Keratinocyte (primary cell): ENCODE measurements at regions not wholly inside any gene's neighbourhood (a gene's known extent, or its start where the extent isn't known, plus 50 kb on each side); places are given as distances from the start of the nearest gene placed in this dataset.

Experiments
- CTCF ChIP-seq, 3 experiments: IDR thresholded peaks in 1 of 3; conservative IDR thresholded peaks in 1 of 3; optimal IDR thresholded peaks in 1 of 3; 2 replicates in 2 of 3; 3 replicates in 1 of 3; pipeline versions ENCODE3 to v1.5.1; 2011; ENCODE audit warnings: low read length in 3 of 3, mild to moderate bottlenecking in 3 of 3, moderate library complexity in 2 of 3, control low read depth in 1 of 3, inconsistent platforms in 1 of 3; ENCODE audit not compliant: insufficient read depth in 2 of 3; ENCODE audit errors: extremely low read depth in 1 of 3
- EZH2 ChIP-seq: IDR thresholded peaks from one replicate; pipeline ENCODE4 v1.6.1; 2012; ENCODE audit warnings: inconsistent platforms, mild to moderate bottlenecking, low read length, moderate library complexity

DNA sequence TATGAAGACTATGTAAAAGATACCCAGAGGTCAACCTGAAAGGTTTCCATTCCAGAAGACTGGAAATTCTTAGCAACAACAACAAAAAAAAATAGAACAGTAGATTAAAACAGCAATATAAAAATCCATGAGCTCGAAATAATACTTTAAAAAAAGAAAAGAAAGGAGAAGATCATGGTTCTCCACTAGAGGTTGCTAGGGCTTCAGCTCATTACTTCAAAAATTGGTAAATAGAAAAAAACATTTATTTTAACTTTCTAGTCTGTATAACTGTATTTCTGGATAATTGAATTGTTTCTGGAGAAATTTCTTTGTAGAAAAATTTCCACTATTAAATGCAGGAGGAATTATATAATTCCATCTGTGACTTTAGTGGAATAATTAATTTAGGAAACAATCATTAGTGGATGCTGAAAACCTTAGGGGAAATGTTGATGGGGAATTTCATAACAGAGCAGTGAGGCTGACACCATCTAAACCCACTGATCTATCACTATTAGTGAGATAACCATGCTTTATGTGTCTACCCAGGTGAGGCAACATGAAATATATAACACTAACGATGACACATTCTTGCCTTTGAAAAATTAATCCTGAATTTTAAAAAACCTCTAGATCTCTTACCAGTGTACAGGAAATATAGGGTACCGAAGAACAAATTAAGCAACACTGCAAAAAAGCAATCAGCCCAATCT is 62.5 kb upstream of the SNRK start:
- peak in 1 of 3 experiments; percentile 23 for TF ChIP-seq CTCF (optimal IDR thresholded peaks at IDR 0.05 in 1 of 3, IDR thresholded peaks at IDR 0.05 in 1 of 3, conservative IDR thresholded peaks at IDR 0.05 in 1 of 3; ENCODE audit: extremely low read depth in 1 of 3, insufficient read depth in 2 of 3, low read length in 3 of 3)
- TF ChIP-seq EZH2 = no peak
